Osteocyte (in vitro differentiated cells): ENCODE measurements at regions not wholly inside any gene's neighbourhood (a gene's known extent, or its start where the extent isn't known, plus 50 kb on each side); places are given as distances from the start of the nearest gene placed in this dataset.
"Not testable (repeated sequence)": the region's sequence is repeated elsewhere in the genome, so short reads cannot be mapped to it uniquely, and the experiment has no call there.

Experiments
- DNase-seq: peaks from one replicate; pipeline ENCODE4 v3.0.0; 2021; ENCODE audit warnings: mixed read lengths; ENCODE audit not compliant: unreplicated experiment; ENCODE audit errors: extremely low spot score
- H3K27ac Mint-ChIP-seq: one replicate; pipeline ENCODE4 v1.8.0; 2021; ENCODE audit warnings: mild to moderate bottlenecking, mixed read lengths; ENCODE audit not compliant: unreplicated experiment
- H3K27me3 Mint-ChIP-seq: one replicate; pipeline ENCODE4 v1.8.0; 2021; ENCODE audit warnings: mixed read lengths; ENCODE audit not compliant: unreplicated experiment
- H3K36me3 Mint-ChIP-seq: one replicate; pipeline ENCODE4 v1.8.0; 2021; ENCODE audit warnings: mixed read lengths; ENCODE audit not compliant: unreplicated experiment
- H3K4me1 Mint-ChIP-seq: one replicate; pipeline ENCODE4 v1.8.0; 2021; ENCODE audit warnings: mixed read lengths; ENCODE audit not compliant: unreplicated experiment
- H3K4me3 Mint-ChIP-seq: one replicate; pipeline ENCODE4 v1.8.0; 2021; ENCODE audit warnings: mild to moderate bottlenecking, moderate library complexity, mixed read lengths; ENCODE audit not compliant: unreplicated experiment
- H3K9me3 Mint-ChIP-seq: one replicate; pipeline ENCODE4 v1.8.0; 2021; ENCODE audit warnings: mixed read lengths; ENCODE audit not compliant: unreplicated experiment
- TF ChIP-seq, protein P1 (sequence below): fragments of 200-600 bp; sonication (generic); IDR thresholded peaks from 2 replicates; pipeline ENCODE4 v1.5.0; 2021; ENCODE audit warnings: antibody characterized with exemption, mild to moderate bottlenecking, moderate library complexity

DNA sequence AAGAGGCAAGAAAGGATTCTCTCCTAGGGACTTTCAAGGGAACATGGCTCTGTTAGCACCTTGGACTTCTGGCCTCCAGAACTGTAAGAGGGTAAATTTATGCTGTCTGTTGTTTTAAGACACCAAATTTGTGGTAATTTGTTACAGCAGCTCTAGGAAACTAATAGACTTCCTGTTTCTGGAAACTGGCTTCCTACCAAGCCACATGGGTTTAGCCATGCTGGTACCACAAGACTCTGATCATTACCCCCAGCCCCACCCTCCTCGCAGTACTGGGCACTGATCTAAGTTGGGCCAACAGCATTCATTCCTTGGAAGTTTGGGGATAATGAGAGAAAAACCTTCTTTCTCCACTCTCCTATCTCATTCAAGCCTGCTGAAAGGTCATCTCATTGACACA, 109.5 kb upstream of the SMLR1 start:
- Mint-ChIP-seq H3K36me3 (no peaks in the 10 kb centered on the region), H3K4me1 (no peaks in the 10 kb centered on the region), H3K27ac (no peak overlapping the region), H3K4me3 (no peak overlapping the region), H3K27me3 (peaks cover 4% of the 10 kb centered on the region), H3K9me3 (peaks cover 4% of the 10 kb centered on the region)
- no peak for DNase-seq
- TF ChIP-seq, protein P1, sequence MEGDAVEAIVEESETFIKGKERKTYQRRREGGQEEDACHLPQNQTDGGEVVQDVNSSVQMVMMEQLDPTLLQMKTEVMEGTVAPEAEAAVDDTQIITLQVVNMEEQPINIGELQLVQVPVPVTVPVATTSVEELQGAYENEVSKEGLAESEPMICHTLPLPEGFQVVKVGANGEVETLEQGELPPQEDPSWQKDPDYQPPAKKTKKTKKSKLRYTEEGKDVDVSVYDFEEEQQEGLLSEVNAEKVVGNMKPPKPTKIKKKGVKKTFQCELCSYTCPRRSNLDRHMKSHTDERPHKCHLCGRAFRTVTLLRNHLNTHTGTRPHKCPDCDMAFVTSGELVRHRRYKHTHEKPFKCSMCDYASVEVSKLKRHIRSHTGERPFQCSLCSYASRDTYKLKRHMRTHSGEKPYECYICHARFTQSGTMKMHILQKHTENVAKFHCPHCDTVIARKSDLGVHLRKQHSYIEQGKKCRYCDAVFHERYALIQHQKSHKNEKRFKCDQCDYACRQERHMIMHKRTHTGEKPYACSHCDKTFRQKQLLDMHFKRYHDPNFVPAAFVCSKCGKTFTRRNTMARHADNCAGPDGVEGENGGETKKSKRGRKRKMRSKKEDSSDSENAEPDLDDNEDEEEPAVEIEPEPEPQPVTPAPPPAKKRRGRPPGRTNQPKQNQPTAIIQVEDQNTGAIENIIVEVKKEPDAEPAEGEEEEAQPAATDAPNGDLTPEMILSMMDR, result no peak

DNA sequence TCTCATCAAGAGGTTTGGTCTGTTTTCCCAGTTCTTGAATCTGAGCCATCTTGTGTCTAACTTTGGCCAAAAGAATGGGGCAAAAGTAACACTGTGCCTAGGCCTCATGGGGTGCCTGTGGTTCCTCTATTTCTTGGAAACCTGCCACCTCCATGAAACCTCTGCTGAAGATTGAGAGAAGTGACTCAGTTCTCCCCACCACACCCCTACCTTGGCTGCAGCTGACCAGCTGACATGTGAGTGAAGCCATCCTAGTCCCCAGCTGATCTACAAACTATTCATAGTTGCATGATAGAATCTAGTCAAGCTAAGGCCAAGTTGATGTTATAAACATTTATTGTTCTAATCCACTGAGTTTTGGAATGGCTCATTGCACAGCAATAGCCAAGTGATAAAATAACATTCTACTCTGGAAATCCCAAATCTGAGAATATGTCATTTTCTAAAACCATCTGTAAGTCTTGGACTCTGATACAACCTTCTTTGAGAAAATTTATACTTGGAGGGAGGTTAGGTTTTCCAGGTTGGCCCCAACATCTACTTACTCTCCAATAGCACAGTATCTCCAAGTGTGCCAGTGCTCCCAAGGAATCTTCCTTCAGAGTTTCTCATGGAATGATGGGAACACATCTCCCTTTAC, 107.0 kb upstream of the SMLR1 start:
- H3K27me3 Mint-ChIP-seq, result no peaks in the 10 kb centered on the region

DNA sequence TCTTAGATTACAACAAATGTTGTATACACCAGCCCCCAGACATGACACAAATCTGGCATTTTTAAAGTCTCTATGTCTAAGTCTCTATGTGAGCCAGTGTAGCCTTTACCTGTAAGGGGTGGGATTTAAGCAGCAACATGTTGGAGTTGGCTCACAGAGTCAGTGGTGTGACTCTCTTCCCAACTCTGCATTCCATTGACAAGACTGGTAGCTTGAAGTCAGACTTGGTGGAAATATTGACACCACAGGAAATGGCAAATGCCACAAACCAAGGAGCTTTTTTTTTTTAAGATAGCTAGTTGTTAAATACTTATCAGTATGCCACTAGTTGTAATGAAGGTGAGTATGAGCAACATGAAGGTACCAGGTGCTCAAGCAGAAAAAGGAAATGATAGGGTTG, 103.1 kb upstream of the SMLR1 start:
- TF ChIP-seq, protein P1, result no peak
- Mint-ChIP-seq H3K36me3 (no peaks in the 10 kb centered on the region), H3K4me1 (no peaks in the 10 kb centered on the region), H3K9me3 (no peaks in the 10 kb centered on the region), H3K4me3 (no peak overlapping the region), H3K27me3 (no peaks in the 10 kb centered on the region), H3K27ac (no peak overlapping the region)
- no peak for DNase-seq

More for the DNA sequence above, 107.0 kb upstream of the SMLR1 start:
- Mint-ChIP-seq H3K4me1 (no peaks in the 10 kb centered on the region), H3K4me3 (no peak overlapping the region), H3K36me3 (no peaks in the 10 kb centered on the region), H3K27ac (no peak overlapping the region), H3K9me3 (peaks cover 4% of the 10 kb centered on the region)
- TF ChIP-seq, protein P1, result no peak
- no peak for DNase-seq

DNA sequence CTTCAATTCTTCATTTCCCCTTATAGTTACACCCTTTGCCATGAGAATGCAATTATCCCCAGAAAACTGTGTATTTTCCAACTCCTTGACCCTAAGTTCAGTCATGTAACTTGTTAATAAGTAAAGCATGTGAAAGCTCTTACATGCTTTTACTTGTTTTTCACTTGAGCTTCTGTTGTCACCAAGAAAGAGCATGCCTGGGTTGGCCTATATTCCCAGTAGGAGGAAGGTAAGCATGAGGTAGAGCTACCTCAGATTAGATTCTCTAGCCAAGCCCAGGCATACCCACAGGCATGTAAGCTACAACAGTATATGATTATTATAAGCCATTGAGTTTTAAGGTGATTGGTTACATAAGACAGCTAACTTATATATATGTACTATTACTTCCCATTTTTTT, 101.7 kb upstream of the SMLR1 start:
- Mint-ChIP-seq H3K36me3 (no peaks in the 10 kb centered on the region), H3K4me3 (no peak overlapping the region), H3K9me3 (no peaks in the 10 kb centered on the region), H3K27me3 (no peaks in the 10 kb centered on the region), H3K27ac (no peak overlapping the region), H3K4me1 (no peaks in the 10 kb centered on the region)
- TF ChIP-seq, protein P1, result no peak
- DNase-seq, result no peak

DNA sequence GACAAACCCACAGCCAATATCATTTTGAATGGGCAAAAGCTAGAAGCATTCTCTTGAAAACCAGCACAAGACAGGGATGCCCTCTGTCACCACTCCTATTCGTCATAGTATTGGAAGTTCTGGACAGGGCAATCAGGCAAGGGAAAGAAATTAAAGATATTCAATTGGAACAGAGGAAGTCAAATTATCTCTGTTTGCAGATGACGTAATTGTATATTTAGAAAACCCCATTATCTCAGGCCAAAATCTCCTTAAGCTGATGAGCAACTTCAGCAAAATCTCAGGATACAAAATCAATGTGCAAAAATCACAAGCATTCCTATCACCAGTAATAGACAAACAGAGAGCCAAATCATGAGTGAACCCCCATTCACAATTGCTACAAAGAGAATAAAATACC, 99.1 kb upstream of the SMLR1 start:
- not testable (repeated sequence) for H3K4me3 Mint-ChIP-seq, H3K9me3 Mint-ChIP-seq, H3K36me3 Mint-ChIP-seq, H3K27me3 Mint-ChIP-seq, DNase-seq, H3K27ac Mint-ChIP-seq, H3K4me1 Mint-ChIP-seq

DNA sequence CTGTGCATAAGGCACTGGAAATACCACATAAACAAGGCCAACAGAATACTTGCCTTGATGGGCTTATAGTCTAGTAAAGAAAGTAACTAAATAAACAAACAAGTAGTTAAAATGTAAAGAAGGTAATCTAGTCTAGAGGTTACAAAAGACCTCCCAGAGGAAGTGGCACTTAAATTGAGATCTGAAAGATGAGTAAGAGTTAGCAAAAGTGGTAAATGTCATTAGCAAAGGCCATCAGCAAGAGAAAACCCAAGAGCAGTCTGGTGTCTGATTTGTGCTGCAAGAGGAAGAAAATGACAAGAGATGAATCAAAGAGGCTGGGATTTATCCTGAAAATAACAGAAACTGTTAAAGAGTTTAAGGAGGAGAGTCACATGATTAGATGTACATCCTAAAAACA, 96.6 kb upstream of the SMLR1 start:
- DNase-seq, result no peak
- H3K4me1 Mint-ChIP-seq, result no peaks in the 10 kb centered on the region
- H3K9me3 Mint-ChIP-seq, result no peaks in the 10 kb centered on the region
- H3K36me3 Mint-ChIP-seq, result no peaks in the 10 kb centered on the region
- TF ChIP-seq, protein P1, result no peak
- H3K4me3 Mint-ChIP-seq, result no peak overlapping the region
- H3K27ac Mint-ChIP-seq, result no peak overlapping the region
- peaks cover 6% of the 10 kb centered on the region for H3K27me3 Mint-ChIP-seq
